Right lobe of liver (tissue), 6 donors: ENCODE measurements at regions not wholly inside any gene's neighbourhood (a gene's known extent, or its start where the extent isn't known, plus 50 kb on each side); places are given as distances from the start of the nearest gene placed in this dataset.

Experiments
- ATAC-seq, 4 donors: fragments of 200-7000 bp; cut with Tn5 transposase; one replicate each; pipeline ENCODE4 v1.9.1; 2020; ENCODE audit warnings: mild to moderate bottlenecking in 4 of 4, moderate library complexity in 4 of 4
- DNase-seq, 3 donors: peaks; one replicate each; pipeline ENCODE4 v3.0.0-alpha.2; 2020
- H3K27ac ChIP-seq, 3 donors: fragments of 200-600 bp; one replicate each; pipeline ENCODE4 v1.8.0; 2022
- H3K27me3 ChIP-seq, 2 donors: fragments of 200-600 bp; one replicate each; pipeline ENCODE4 v1.8.0; 2022
- H3K36me3 ChIP-seq, 4 donors: fragments of 200-600 bp; sonication (generic) in 1 of 4; one replicate each; pipeline versions ENCODE4 v1.5.1 to v1.8.0; 2017 to 2022; ENCODE audit warnings: control low read depth in 1 of 4
- H3K4me1 ChIP-seq, 4 donors: fragments of 200-600 bp; sonication (generic) in 1 of 4; one replicate each; pipeline versions ENCODE4 v1.5.1 to v1.8.0; 2017 to 2022; ENCODE audit warnings: control low read depth in 1 of 4
- H3K4me3 ChIP-seq, 3 donors: fragments of 200-600 bp; one replicate each; pipeline ENCODE4 v1.8.0; 2022
- H3K9me3 ChIP-seq, 4 donors: fragments of 200-600 bp; sonication (generic) in 1 of 4; one replicate each; pipeline versions ENCODE4 v1.5.1 to v1.8.0; 2017 to 2022; ENCODE audit warnings: control low read depth in 1 of 4
- CTCF ChIP-seq, 4 donors: fragments of 200-600 bp in 3 of 4; fragments of 450-650 bp in 1 of 4; IDR thresholded peaks; one replicate each; pipeline versions ENCODE4 v1.5.1 to v1.8.0; 2016 to 2022; ENCODE audit warnings: antibody characterized with exemption in 4 of 4, mild to moderate bottlenecking in 2 of 4
- POLR2A ChIP-seq: fragments of 450-650 bp; IDR thresholded peaks from one replicate; pipeline ENCODE4 v1.6.1; 2017; ENCODE audit warnings: antibody characterized with exemption, mild to moderate bottlenecking
- WGBS: methylation state at CpG from one replicate; pipeline ENCODE4 v1.1.6; 2018; ENCODE audit warnings: low coverage, low lambda C conversion rate; ENCODE audit not compliant: insufficient coverage; ENCODE audit errors: missing lambda C conversion rate; 5-methylcytosine and 5-hydroxymethylcytosine counted together
- intact Hi-C, 2 donors: fragments of 100-400 bp; cut with DNase I; formaldehyde crosslinking; loops; one replicate each; pipeline versions ENCODE4 v1.11.2 to v1.14.1; 2022
- donor health status: DM: no; HTN: yes; CAD: no.
- donor health status: DM: no; HTN: no; CAD: no.
- donor health status: DM: no; HTN: no; CAD: no.
- donor health status: DM: no; HTN: yes; CAD: no.
- donor health status: DM: no; HTN: yes; CAD: no.

- H3K9me3 ChIP-seq = no peaks in the 10 kb centered on the region
- no peak for DNase-seq
- 40% methylated on average over 2 of the region's 6 CpGs for WGBS
- H3K4me3 ChIP-seq = no peak overlapping the region
- H3K27ac ChIP-seq = no peak overlapping the region
- no peaks in the 10 kb centered on the region for H3K27me3 ChIP-seq
- no peaks in the 10 kb centered on the region for H3K4me1 ChIP-seq
- peak in 1 of 4 donors; percentile 20 for ATAC-seq
- intact Hi-C loops = no loop called here
- TF ChIP-seq CTCF (IDR thresholded peaks at IDR 0.05) (no peak), POLR2A (no peak)
- no peaks in the 10 kb centered on the region for H3K36me3 ChIP-seq
These were observed 419.4 kb downstream of the MN1 start for GRCh38 chr22:27381960-27382742.

GRCh38 chr22:27382947-27383346 lies 418.6 kb downstream of the MN1 start:
- Histone ChIP-seq H3K36me3 (no peaks in the 10 kb centered on the region), H3K4me3 (no peak overlapping the region), H3K27ac (no peak overlapping the region), H3K9me3 (no peaks in the 10 kb centered on the region), H3K27me3 (no peaks in the 10 kb centered on the region), H3K4me1 (no peaks in the 10 kb centered on the region)
- intact Hi-C loops = no loop called here
- WGBS = 53% methylated on average over 12 of the region's 12 CpGs
- no peak for DNase-seq
- TF ChIP-seq CTCF (IDR thresholded peaks at IDR 0.05) (no peak), POLR2A (no peak)
- no peak for ATAC-seq

GRCh38 chr22:27383896-27384295 lies 417.7 kb downstream of the MN1 start:
- Histone ChIP-seq H3K36me3 (no peaks in the 10 kb centered on the region), H3K4me1 (no peaks in the 10 kb centered on the region), H3K4me3 (no peak overlapping the region), H3K27ac (no peak overlapping the region), H3K9me3 (no peaks in the 10 kb centered on the region), H3K27me3 (no peaks in the 10 kb centered on the region)
- WGBS = 51% methylated on average over 3 of the region's 3 CpGs
- intact Hi-C loops = no loop called here
- ATAC-seq = no peak
- TF ChIP-seq POLR2A (no peak), CTCF (IDR thresholded peaks at IDR 0.05) (no peak)
- no peak for DNase-seq

- Histone ChIP-seq H3K27ac (no peak overlapping the region), H3K27me3 (no peaks in the 10 kb centered on the region), H3K36me3 (no peaks in the 10 kb centered on the region), H3K4me3 (no peak overlapping the region), H3K4me1 (no peaks in the 10 kb centered on the region), H3K9me3 (no peaks in the 10 kb centered on the region)
- 69% methylated on average over 12 of the region's 16 CpGs for WGBS
- intact Hi-C loops = no loop called here
- DNase-seq (no peak), ATAC-seq (no peak)
- TF ChIP-seq CTCF (IDR thresholded peaks at IDR 0.05) (no peak), POLR2A (no peak)
These were observed 416.1 kb downstream of the MN1 start for GRCh38 chr22:27385261-27385998.
